ENCODE measurements at regions not wholly inside any gene's neighbourhood (a gene's known extent, or its start where the extent isn't known, plus 50 kb on each side); places are given as distances from the start of the nearest gene placed in this dataset.

GRCh38 chr15:69996321-69997160 is 101.2 kb downstream of the TLE3 start:
- no peak for DNase-seq

DNA sequence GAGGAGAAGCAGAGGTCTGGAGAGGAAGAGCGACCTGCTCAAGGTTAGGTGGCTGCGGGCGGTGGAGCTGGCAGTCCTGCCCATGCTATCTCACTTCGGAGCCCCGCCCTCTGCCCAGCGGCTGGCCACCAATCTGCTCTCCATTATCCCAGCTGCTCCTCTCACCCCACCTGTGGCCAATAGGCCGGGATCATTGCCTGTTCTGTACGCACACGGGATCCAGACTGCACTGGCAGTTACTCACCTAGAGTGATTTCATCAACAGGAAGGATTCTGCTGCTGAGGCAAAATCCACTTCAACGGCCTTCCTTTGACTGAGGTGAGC is 100.6 kb downstream of the TLE3 start:
- no peak for DNase-seq

Measured in GOT3 (cell line).